GM21423 (cell line): ENCODE measurements at regions not wholly inside any gene's neighbourhood (a gene's known extent, or its start where the extent isn't known, plus 50 kb on each side); places are given as distances from the start of the nearest gene placed in this dataset.

Experiments used
- ATAC-seq: cut with Tn5 transposase; IDR thresholded peaks from one replicate; pipeline ENCODE4 v1.9.1; 2021; ENCODE audit warnings: mild to moderate bottlenecking, moderate library complexity; ENCODE audit not compliant: unreplicated experiment

GRCh38 chr7:108947526-108947925, 377.9 kb downstream of the DNAJB9 start:
- ATAC-seq = no peak

GRCh38 chr7:108972004-108972403, 402.3 kb downstream of the DNAJB9 start:
- ATAC-seq = no peak

GRCh38 chr7:108973075-108973474, 403.4 kb downstream of the DNAJB9 start:
- no peak for ATAC-seq

GRCh38 chr7:108974641-108975040, 405.0 kb downstream of the DNAJB9 start:
- no peak for ATAC-seq

- no peak for ATAC-seq
Observed at GRCh38 chr7:108985037-108985436, 415.4 kb downstream of the DNAJB9 start.

GRCh38 chr7:108989319-108989718, 419.6 kb downstream of the DNAJB9 start:
- ATAC-seq = no peak

GRCh38 chr7:108997480-108997879, 427.8 kb downstream of the DNAJB9 start:
- no peak for ATAC-seq

GRCh38 chr7:109003742-109004141, 434.1 kb downstream of the DNAJB9 start:
- ATAC-seq = no peak

- ATAC-seq = no peak
Observed at GRCh38 chr7:109009636-109010035, 440.0 kb downstream of the DNAJB9 start.

GRCh38 chr7:109020251-109020650, 450.6 kb downstream of the DNAJB9 start:
- ATAC-seq = no peak

GRCh38 chr7:109021390-109021789, 451.7 kb downstream of the DNAJB9 start:
- ATAC-seq = no peak

- ATAC-seq = no peak
Observed at GRCh38 chr7:109029866-109030265, 460.2 kb downstream of the DNAJB9 start.

GRCh38 chr7:109044691-109045090, 475.0 kb downstream of the DNAJB9 start:
- ATAC-seq = no peak

GRCh38 chr7:109049366-109049765, 479.7 kb downstream of the DNAJB9 start:
- ATAC-seq = no peak

GRCh38 chr7:109059089-109059488, 489.4 kb downstream of the DNAJB9 start:
- no peak for ATAC-seq

- no peak for ATAC-seq
Observed at GRCh38 chr7:109062798-109063197, 493.1 kb downstream of the DNAJB9 start.

- no peak for ATAC-seq
Observed at GRCh38 chr7:109073543-109073942, 503.9 kb downstream of the DNAJB9 start.

GRCh38 chr7:109076396-109076972, 506.8 kb downstream of the DNAJB9 start:
- no peak for ATAC-seq

- ATAC-seq = no peak
Observed at GRCh38 chr7:109091042-109091441, 521.4 kb downstream of the DNAJB9 start.

GRCh38 chr7:109092268-109092667, 522.6 kb downstream of the DNAJB9 start:
- ATAC-seq = no peak

GRCh38 chr7:109101332-109101731, 531.7 kb downstream of the DNAJB9 start:
- no peak for ATAC-seq

- ATAC-seq = no peak
Observed at GRCh38 chr7:109109558-109109957, 539.9 kb downstream of the DNAJB9 start.

GRCh38 chr7:109111086-109111485, 541.4 kb downstream of the DNAJB9 start:
- no peak for ATAC-seq
